OCI-LY1 (cell line): ENCODE measurements at regions not wholly inside any gene's neighbourhood (a gene's known extent, or its start where the extent isn't known, plus 50 kb on each side); places are given as distances from the start of the nearest gene placed in this dataset.

Experiments used
- H2AFZ ChIP-seq: fragments of 200-600 bp; sonication (generic), shearing (Covaris generic); 2 replicates; pipeline ENCODE4 v1.6.0; 2014; ENCODE audit warnings: antibody characterized with exemption, mild to moderate bottlenecking, low read length
- H3F3A ChIP-seq: fragments of 200-600 bp; sonication (generic), shearing (Covaris generic); 2 replicates; pipeline ENCODE4 v1.6.0; 2014; ENCODE audit warnings: mild to moderate bottlenecking, antibody characterized with exemption, low read length, moderate library complexity; ENCODE audit not compliant: insufficient read depth
- H3K27ac ChIP-seq: fragments of 200-600 bp; sonication (generic); 2 replicates; pipeline ENCODE4 v1.5.1; 2014; ENCODE audit warnings: low read length, mixed run types, mild to moderate bottlenecking, low read depth; ENCODE audit not compliant: poor library complexity, severe bottlenecking
- H3K27me3 ChIP-seq: fragments of 200-600 bp; sonication (generic); 2 replicates; pipeline ENCODE4 v1.6.0; 2014; ENCODE audit warnings: antibody characterized with exemption, mild to moderate bottlenecking, low read length, moderate library complexity; ENCODE audit not compliant: insufficient read depth
- H3K36me3 ChIP-seq: fragments of 200-600 bp; sonication (generic); 2 replicates; pipeline ENCODE4 v1.6.1; 2014; ENCODE audit warnings: mild to moderate bottlenecking, antibody characterized with exemption, low read length, moderate library complexity, mixed read lengths; ENCODE audit not compliant: insufficient read depth
- H3K4me1 ChIP-seq: fragments of 200-600 bp; sonication (generic); 2 replicates; pipeline ENCODE4 v1.5.1; 2014; ENCODE audit warnings: mild to moderate bottlenecking, low read length, moderate library complexity; ENCODE audit not compliant: insufficient read depth, severe bottlenecking
- H3K4me2 ChIP-seq: fragments of 200-600 bp; sonication (generic), shearing (Covaris generic); 2 replicates; pipeline ENCODE4 v1.6.1; 2014; ENCODE audit warnings: low read length
- H3K4me3 ChIP-seq: fragments of 200-600 bp; sonication (generic); 2 replicates; pipeline ENCODE4 v1.5.1; 2014; ENCODE audit warnings: low read length, low read depth, mild to moderate bottlenecking, mixed read lengths; ENCODE audit not compliant: poor library complexity, severe bottlenecking
- H3K79me2 ChIP-seq: fragments of 200-600 bp; shearing (Covaris generic); 2 replicates; pipeline ENCODE4 v1.6.1; 2016; ENCODE audit warnings: mixed run types, low read length, mixed read lengths; ENCODE audit not compliant: insufficient read depth
- H3K9ac ChIP-seq: fragments of 200-600 bp; sonication (generic), shearing (Covaris generic); 2 replicates; pipeline ENCODE4 v1.6.1; 2014; ENCODE audit warnings: mild to moderate bottlenecking, low read length, mixed read lengths
- H3K9me2 ChIP-seq: fragments of 200-600 bp; sonication (generic), shearing (Covaris generic); 2 replicates; pipeline ENCODE4 v1.6.1; 2014; ENCODE audit warnings: low read depth, mild to moderate bottlenecking, low read length, mixed read lengths
- H3K9me3 ChIP-seq: fragments of 200-600 bp; shearing (Covaris generic); 2 replicates; pipeline ENCODE4 v1.6.1; 2014; ENCODE audit warnings: low read length, mixed read lengths
- H4K20me1 ChIP-seq: fragments of 200-600 bp; sonication (generic), shearing (Covaris generic); 2 replicates; pipeline ENCODE4 v1.6.0; 2016; ENCODE audit warnings: mild to moderate bottlenecking, low read length; ENCODE audit not compliant: insufficient read depth
- EZH2 ChIP-seq: fragments of 200-600 bp; sonication (generic), shearing (Covaris generic); IDR thresholded peaks from 2 replicates; pipeline ENCODE4 v1.8.0; 2017; ENCODE audit warnings: borderline replicate concordance, mixed run types, mild to moderate bottlenecking, antibody characterized with exemption, low read length, moderate library complexity, mixed read lengths
- TF ChIP-seq, protein P1 (sequence below): fragments of 200-600 bp; sonication (generic), shearing (Covaris generic); IDR thresholded peaks from 2 replicates; pipeline ENCODE4 v1.5.1; 2017; ENCODE audit warnings: mild to moderate bottlenecking, antibody characterized with exemption, low read length, moderate library complexity, mixed read lengths

DNA sequence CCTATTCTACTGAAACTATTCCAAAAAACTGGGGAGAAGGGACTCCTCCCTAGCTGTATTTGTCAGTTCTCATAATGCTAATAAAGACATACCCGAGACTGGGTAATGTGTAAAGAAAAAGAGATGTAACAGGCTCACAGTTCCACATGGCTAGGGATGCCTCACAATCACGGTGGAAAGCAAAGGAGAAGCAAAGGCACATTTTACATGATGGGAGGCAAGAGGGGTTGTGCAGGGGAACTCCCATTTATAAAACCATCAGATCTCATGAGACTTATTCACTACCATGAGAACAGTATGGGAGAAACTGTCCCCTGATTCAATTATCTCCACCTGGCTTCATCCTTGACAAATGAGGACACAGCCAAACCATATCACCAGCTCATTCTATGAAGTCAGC lies 111.2 kb upstream of the RIPOR2 start:
- H3K27ac ChIP-seq: no peak overlapping the region
- no peaks in the 10 kb centered on the region for H3K27me3 ChIP-seq
- peaks cover 46% of the 10 kb centered on the region for H3K4me1 ChIP-seq

DNA sequence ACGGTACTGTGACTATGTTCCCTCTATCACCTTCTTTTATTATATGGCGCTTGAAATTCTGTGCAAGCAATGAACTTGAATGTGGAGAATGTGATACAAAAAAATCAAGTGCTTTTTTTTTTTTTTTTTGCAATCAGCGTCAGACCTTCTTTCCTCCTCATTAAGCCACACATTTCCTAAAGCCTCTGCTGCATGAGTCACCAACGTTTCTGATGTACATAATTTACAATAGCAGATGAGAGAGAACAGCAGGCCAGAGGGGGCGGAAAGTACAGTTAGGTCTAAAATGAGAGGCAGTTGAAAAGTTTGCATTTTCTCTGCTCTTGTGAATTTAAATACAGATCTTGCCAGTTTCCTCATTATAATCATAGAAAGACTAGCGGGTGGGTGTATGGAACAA lies 114.6 kb upstream of the RIPOR2 start:
- Histone ChIP-seq H4K20me1 (no peaks in the 10 kb centered on the region), H3K9ac (peak overlapping the region; percentile 67), H3K36me3 (no peaks in the 10 kb centered on the region), H3K4me1 (peaks cover 56% of the 10 kb centered on the region), H3K27ac (peak overlapping the region; percentile 96), H3F3A (no peaks in the 10 kb centered on the region), H3K27me3 (no peaks in the 10 kb centered on the region), H3K4me3 (peak overlapping the region; percentile 50), H3K4me2 (peak overlapping the region; percentile 74), H3K79me2 (no peaks in the 10 kb centered on the region), H3K9me2 (no peaks in the 10 kb centered on the region), H3K9me3 (no peaks in the 10 kb centered on the region), H2AFZ (peak overlapping the region; percentile 72)
- no peak for TF ChIP-seq EZH2
- TF ChIP-seq, protein P1, sequence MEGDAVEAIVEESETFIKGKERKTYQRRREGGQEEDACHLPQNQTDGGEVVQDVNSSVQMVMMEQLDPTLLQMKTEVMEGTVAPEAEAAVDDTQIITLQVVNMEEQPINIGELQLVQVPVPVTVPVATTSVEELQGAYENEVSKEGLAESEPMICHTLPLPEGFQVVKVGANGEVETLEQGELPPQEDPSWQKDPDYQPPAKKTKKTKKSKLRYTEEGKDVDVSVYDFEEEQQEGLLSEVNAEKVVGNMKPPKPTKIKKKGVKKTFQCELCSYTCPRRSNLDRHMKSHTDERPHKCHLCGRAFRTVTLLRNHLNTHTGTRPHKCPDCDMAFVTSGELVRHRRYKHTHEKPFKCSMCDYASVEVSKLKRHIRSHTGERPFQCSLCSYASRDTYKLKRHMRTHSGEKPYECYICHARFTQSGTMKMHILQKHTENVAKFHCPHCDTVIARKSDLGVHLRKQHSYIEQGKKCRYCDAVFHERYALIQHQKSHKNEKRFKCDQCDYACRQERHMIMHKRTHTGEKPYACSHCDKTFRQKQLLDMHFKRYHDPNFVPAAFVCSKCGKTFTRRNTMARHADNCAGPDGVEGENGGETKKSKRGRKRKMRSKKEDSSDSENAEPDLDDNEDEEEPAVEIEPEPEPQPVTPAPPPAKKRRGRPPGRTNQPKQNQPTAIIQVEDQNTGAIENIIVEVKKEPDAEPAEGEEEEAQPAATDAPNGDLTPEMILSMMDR: no peak

More for the DNA sequence above, 111.2 kb upstream of the RIPOR2 start:
- H3K9ac ChIP-seq: no peak overlapping the region
- no peak overlapping the region for H3K4me3 ChIP-seq
- no peaks in the 10 kb centered on the region; the same call in 1 of the 2 replicates for H3K79me2 ChIP-seq
- H2AFZ ChIP-seq: no peak overlapping the region
- no peak for TF ChIP-seq EZH2
- TF ChIP-seq, protein P1: no peak
- no peaks in the 10 kb centered on the region for H4K20me1 ChIP-seq
- H3K9me2 ChIP-seq: no peaks in the 10 kb centered on the region
- H3F3A ChIP-seq: no peaks in the 10 kb centered on the region
- no peaks in the 10 kb centered on the region for H3K36me3 ChIP-seq
- no peaks in the 10 kb centered on the region for H3K9me3 ChIP-seq
- H3K4me2 ChIP-seq: no peak overlapping the region

- Histone ChIP-seq H4K20me1 (no peaks in the 10 kb centered on the region), H3K9me2 (no peaks in the 10 kb centered on the region), H3K27ac (peak overlapping the region; percentile 96), H2AFZ (peak overlapping the region; percentile 44; the same call in 1 of the 2 replicates), H3K4me2 (peak overlapping the region; percentile 74), H3K27me3 (no peaks in the 10 kb centered on the region), H3K4me1 (peaks cover 61% of the 10 kb centered on the region), H3K9me3 (no peaks in the 10 kb centered on the region), H3K36me3 (no peaks in the 10 kb centered on the region), H3K9ac (peak overlapping the region; percentile 67), H3F3A (no peaks in the 10 kb centered on the region), H3K79me2 (no peaks in the 10 kb centered on the region), H3K4me3 (peak overlapping the region; percentile 50)
- no peak for TF ChIP-seq EZH2
- TF ChIP-seq, protein P1: no peak
Observed at GRCh38 chr6:25051083-25051482, 115.3 kb upstream of the RIPOR2 start.
